ENCODE measurements at regions not wholly inside any gene's neighbourhood (a gene's known extent, or its start where the extent isn't known, plus 50 kb on each side); places are given as distances from the start of the nearest gene placed in this dataset.

- peaks cover 11% of the 10 kb centered on the region for H3K4me1 Mint-ChIP-seq (ENCODE audit: low read depth, unreplicated experiment)
- no peak overlapping the region for H3K27ac Mint-ChIP-seq (ENCODE audit: unreplicated experiment)
- no peaks in the 10 kb centered on the region for H3K36me3 Mint-ChIP-seq (ENCODE audit: unreplicated experiment)
- H3K27me3 Mint-ChIP-seq (ENCODE audit: unreplicated experiment), result no peaks in the 10 kb centered on the region
- DNase-seq, result no peak
- H3K4me3 Mint-ChIP-seq (ENCODE audit: unreplicated experiment), result peak overlapping the region; percentile 16
- no peak for TF ChIP-seq CTCF (IDR thresholded peaks at IDR 0.05; ENCODE audit: partially characterized antibody, unreplicated experiment)
- H3K9me3 Mint-ChIP-seq (ENCODE audit: unreplicated experiment), result no peaks in the 10 kb centered on the region
Measured at GRCh38 chr6:144411531-144412165, 126.5 kb downstream of the UTRN start.

GRCh38 chr6:144413418-144413817, 128.3 kb downstream of the UTRN start:
- peaks cover 7% of the 10 kb centered on the region for H3K4me1 Mint-ChIP-seq (ENCODE audit: low read depth, unreplicated experiment)
- H3K4me3 Mint-ChIP-seq (ENCODE audit: unreplicated experiment), result no peak overlapping the region
- DNase-seq, result no peak
- no peak for TF ChIP-seq CTCF (IDR thresholded peaks at IDR 0.05; ENCODE audit: partially characterized antibody, unreplicated experiment)
- no peaks in the 10 kb centered on the region for H3K36me3 Mint-ChIP-seq (ENCODE audit: unreplicated experiment)
- H3K27ac Mint-ChIP-seq (ENCODE audit: unreplicated experiment), result peak overlapping the region; percentile 13
- no peaks in the 10 kb centered on the region for H3K27me3 Mint-ChIP-seq (ENCODE audit: unreplicated experiment)
- H3K9me3 Mint-ChIP-seq (ENCODE audit: unreplicated experiment), result no peaks in the 10 kb centered on the region

- TF ChIP-seq CTCF (IDR thresholded peaks at IDR 0.05; ENCODE audit: partially characterized antibody, unreplicated experiment), result no peak
- peaks cover 5% of the 10 kb centered on the region for H3K4me1 Mint-ChIP-seq (ENCODE audit: low read depth, unreplicated experiment)
- no peaks in the 10 kb centered on the region for H3K27me3 Mint-ChIP-seq (ENCODE audit: unreplicated experiment)
- H3K4me3 Mint-ChIP-seq (ENCODE audit: unreplicated experiment), result no peak overlapping the region
- no peaks in the 10 kb centered on the region for H3K9me3 Mint-ChIP-seq (ENCODE audit: unreplicated experiment)
- no peaks in the 10 kb centered on the region for H3K36me3 Mint-ChIP-seq (ENCODE audit: unreplicated experiment)
- no peak overlapping the region for H3K27ac Mint-ChIP-seq (ENCODE audit: unreplicated experiment)
- DNase-seq, result no peak
Measured at GRCh38 chr6:144415014-144415413, 129.9 kb downstream of the UTRN start.

- H3K36me3 Mint-ChIP-seq (ENCODE audit: unreplicated experiment), result no peaks in the 10 kb centered on the region
- no peak overlapping the region for H3K4me3 Mint-ChIP-seq (ENCODE audit: unreplicated experiment)
- peaks cover 5% of the 10 kb centered on the region for H3K4me1 Mint-ChIP-seq (ENCODE audit: low read depth, unreplicated experiment)
- H3K27ac Mint-ChIP-seq (ENCODE audit: unreplicated experiment), result no peak overlapping the region
- no peak for DNase-seq
- TF ChIP-seq CTCF (IDR thresholded peaks at IDR 0.05; ENCODE audit: partially characterized antibody, unreplicated experiment), result no peak
- H3K9me3 Mint-ChIP-seq (ENCODE audit: unreplicated experiment), result no peaks in the 10 kb centered on the region
- no peaks in the 10 kb centered on the region for H3K27me3 Mint-ChIP-seq (ENCODE audit: unreplicated experiment)
Measured at GRCh38 chr6:144415835-144416237, 130.7 kb downstream of the UTRN start.

GRCh38 chr6:144416244-144416643, 131.1 kb downstream of the UTRN start:
- Mint-ChIP-seq H3K4me1 (ENCODE audit: low read depth, unreplicated experiment) (peaks cover 5% of the 10 kb centered on the region), H3K4me3 (ENCODE audit: unreplicated experiment) (no peak overlapping the region), H3K27ac (ENCODE audit: unreplicated experiment) (no peak overlapping the region), H3K27me3 (ENCODE audit: unreplicated experiment) (no peaks in the 10 kb centered on the region), H3K36me3 (ENCODE audit: unreplicated experiment) (no peaks in the 10 kb centered on the region), H3K9me3 (ENCODE audit: unreplicated experiment) (no peaks in the 10 kb centered on the region)
- TF ChIP-seq CTCF (IDR thresholded peaks at IDR 0.05; ENCODE audit: partially characterized antibody, unreplicated experiment), result no peak
- no peak for DNase-seq
